ENCODE measurements at regions not wholly inside any gene's neighbourhood (a gene's known extent, or its start where the extent isn't known, plus 50 kb on each side); places are given as distances from the start of the nearest gene placed in this dataset.
"Not testable (repeated sequence)": the region's sequence is repeated elsewhere in the genome, so short reads cannot be mapped to it uniquely, and the experiment has no call there.

GRCh38 chr4:77453911-77454310 is 151.7 kb upstream of the CXCL13 start:
- no peak for DNase-seq (ENCODE audit: extremely low read depth, low read depth)
- no peak overlapping the region for H3K4me3 ChIP-seq (replicated peaks; ENCODE audit: low read depth, low read length)
- no peak for TF ChIP-seq CTCF (IDR thresholded peaks at IDR 0.05; ENCODE audit: low read depth, low read length, missing control alignments)

- TF ChIP-seq CTCF (IDR thresholded peaks at IDR 0.05; ENCODE audit: low read depth, low read length, missing control alignments): no peak
- DNase-seq (ENCODE audit: extremely low read depth, low read depth): no peak
Observed at GRCh38 chr4:77454858-77455257, 150.8 kb upstream of the CXCL13 start.

GRCh38 chr4:77464100-77464499 is 141.5 kb upstream of the CXCL13 start:
- not testable (repeated sequence) for H3K4me3 ChIP-seq (replicated peaks; ENCODE audit: low read depth, low read length); DNase-seq (ENCODE audit: extremely low read depth, low read depth)

More at GRCh38 chr4:77454858-77455257, 150.8 kb upstream of the CXCL13 start:
- H3K4me3 ChIP-seq (replicated peaks; ENCODE audit: low read depth, low read length): no peak overlapping the region

GRCh38 chr4:77465271-77465670 is 140.3 kb upstream of the CXCL13 start:
- H3K4me3 ChIP-seq (replicated peaks; ENCODE audit: low read depth, low read length): no peak overlapping the region
- peak; percentile 44 for TF ChIP-seq CTCF (IDR thresholded peaks at IDR 0.05; ENCODE audit: low read depth, low read length, missing control alignments)
- DNase-seq (ENCODE audit: extremely low read depth, low read depth): no peak

- no peak overlapping the region for H3K4me3 ChIP-seq (replicated peaks; ENCODE audit: low read depth, low read length)
- no peak for TF ChIP-seq CTCF (IDR thresholded peaks at IDR 0.05; ENCODE audit: low read depth, low read length, missing control alignments)
- DNase-seq (ENCODE audit: extremely low read depth, low read depth): no peak
Observed at GRCh38 chr4:77466430-77466829, 139.2 kb upstream of the CXCL13 start.

- no peak for TF ChIP-seq CTCF (IDR thresholded peaks at IDR 0.05; ENCODE audit: low read depth, low read length, missing control alignments)
- no peak overlapping the region for H3K4me3 ChIP-seq (replicated peaks; ENCODE audit: low read depth, low read length)
- no peak for DNase-seq (ENCODE audit: extremely low read depth, low read depth)
Observed at GRCh38 chr4:77471821-77472495, 133.7 kb upstream of the CXCL13 start.

- DNase-seq (ENCODE audit: extremely low read depth, low read depth): no peak
- no peak overlapping the region for H3K4me3 ChIP-seq (replicated peaks; ENCODE audit: low read depth, low read length)
- peak; percentile 36 for TF ChIP-seq CTCF (IDR thresholded peaks at IDR 0.05; ENCODE audit: low read depth, low read length, missing control alignments)
Observed at GRCh38 chr4:77473509-77473908, 132.1 kb upstream of the CXCL13 start.

Data from HFF-Myc (cell line).